Fibroblast of skin of abdomen (primary cell): ENCODE measurements at regions not wholly inside any gene's neighbourhood (a gene's known extent, or its start where the extent isn't known, plus 50 kb on each side); places are given as distances from the start of the nearest gene placed in this dataset.

Experiments
- DNase-seq: peaks from one replicate; pipeline ENCODE4 v3.0.0-alpha.2; 2013

- no peak for DNase-seq
These were observed 133.7 kb downstream of the EDN1 start for GRCh38 chr6:12423832-12424231.

GRCh38 chr6:12426121-12426520 lies 136.0 kb downstream of the EDN1 start:
- no peak for DNase-seq

- DNase-seq = no peak
These were observed 140.9 kb downstream of the EDN1 start for GRCh38 chr6:12431023-12431422.

- DNase-seq = no peak
These were observed 146.1 kb downstream of the EDN1 start for GRCh38 chr6:12436224-12436623.

- DNase-seq = no peak
These were observed 146.5 kb downstream of the EDN1 start for GRCh38 chr6:12436683-12437082.

- no peak for DNase-seq
These were observed 149.1 kb downstream of the EDN1 start for GRCh38 chr6:12439296-12439695.

- peak; percentile 15 for DNase-seq
These were observed 150.8 kb downstream of the EDN1 start for GRCh38 chr6:12440981-12441380.

GRCh38 chr6:12442455-12442854 lies 152.3 kb downstream of the EDN1 start:
- DNase-seq = no peak

GRCh38 chr6:12446394-12446793 lies 156.2 kb downstream of the EDN1 start:
- no peak for DNase-seq

GRCh38 chr6:12449447-12449846 lies 159.3 kb downstream of the EDN1 start:
- DNase-seq = no peak

- DNase-seq = no peak
These were observed 160.3 kb downstream of the EDN1 start for GRCh38 chr6:12450467-12450866.

GRCh38 chr6:12456343-12456742 lies 166.2 kb downstream of the EDN1 start:
- DNase-seq = no peak

GRCh38 chr6:12457094-12457493 lies 166.9 kb downstream of the EDN1 start:
- DNase-seq = no peak

- no peak for DNase-seq
These were observed 168.4 kb downstream of the EDN1 start for GRCh38 chr6:12458558-12458957.

- peak; percentile 77 for DNase-seq
These were observed 169.9 kb downstream of the EDN1 start for GRCh38 chr6:12459945-12460661.

- DNase-seq = peak; percentile 61
These were observed 177.8 kb downstream of the EDN1 start for GRCh38 chr6:12467706-12468670.

GRCh38 chr6:12472601-12473038 lies 182.5 kb downstream of the EDN1 start:
- peak; percentile 55 for DNase-seq

- no peak for DNase-seq
These were observed 183.3 kb downstream of the EDN1 start for GRCh38 chr6:12473494-12473893.

- peak; percentile 50 for DNase-seq
These were observed 184.3 kb downstream of the EDN1 start for GRCh38 chr6:12474167-12475140.

GRCh38 chr6:12476484-12476883 lies 186.3 kb downstream of the EDN1 start:
- DNase-seq = no peak

GRCh38 chr6:12477616-12478015 lies 187.5 kb downstream of the EDN1 start:
- DNase-seq = no peak

GRCh38 chr6:12478921-12479320 lies 188.8 kb downstream of the EDN1 start:
- no peak for DNase-seq
